GM23248 (cell line): ENCODE measurements at regions not wholly inside any gene's neighbourhood (a gene's known extent, or its start where the extent isn't known, plus 50 kb on each side); places are given as distances from the start of the nearest gene placed in this dataset.

ENCODE experiments used
- DNase-seq: peaks from one replicate; pipeline ENCODE4 v3.0.0-alpha.2; 2015
- H2AFZ ChIP-seq: fragments of 200-600 bp; sonication (generic); 2 replicates; pipeline ENCODE4 v1.6.1; 2016; ENCODE audit warnings: antibody characterized with exemption
- H3F3A ChIP-seq: fragments of 200-600 bp; sonication (generic); 2 replicates; pipeline ENCODE4 v1.6.1; 2016; ENCODE audit warnings: mild to moderate bottlenecking, antibody characterized with exemption, mixed run types; ENCODE audit not compliant: insufficient read depth
- H3K27ac ChIP-seq: fragments of 200-600 bp; sonication (generic); 2 replicates; pipeline ENCODE4 v1.5.1; 2016; ENCODE audit warnings: mild to moderate bottlenecking
- H3K27me3 ChIP-seq: fragments of 200-600 bp; sonication (generic); replicated peaks from 2 replicates; pipeline ENCODE4 v1.6.1; 2016; ENCODE audit warnings: mild to moderate bottlenecking; ENCODE audit not compliant: insufficient read depth
- H3K36me3 ChIP-seq: fragments of 200-600 bp; sonication (generic); 2 replicates; pipeline ENCODE4 v1.6.1; 2016; ENCODE audit warnings: low read depth, mild to moderate bottlenecking
- H3K4me1 ChIP-seq: fragments of 200-600 bp; sonication (generic); 2 replicates; pipeline ENCODE4 v1.6.1; 2016; ENCODE audit warnings: mild to moderate bottlenecking; ENCODE audit not compliant: insufficient read depth
- H3K4me2 ChIP-seq: fragments of 200-600 bp; sonication (generic); one replicate; pipeline ENCODE4 v1.6.1; 2016; ENCODE audit warnings: mild to moderate bottlenecking; ENCODE audit not compliant: unreplicated experiment
- H3K4me3 ChIP-seq: fragments of 200-600 bp; sonication (generic); 2 replicates; pipeline ENCODE4 v1.5.1; 2016; ENCODE audit warnings: mild to moderate bottlenecking
- H3K79me2 ChIP-seq: fragments of 200-600 bp; sonication (generic); 2 replicates; pipeline ENCODE4 v1.6.1; 2016; ENCODE audit warnings: mild to moderate bottlenecking; ENCODE audit not compliant: insufficient read depth
- H3K9ac ChIP-seq: fragments of 200-600 bp; sonication (generic); 2 replicates; pipeline ENCODE4 v1.6.1; 2016; ENCODE audit warnings: mild to moderate bottlenecking
- H3K9me2 ChIP-seq: fragments of 200-600 bp; sonication (generic); 2 replicates; pipeline ENCODE4 v1.6.1; 2016; ENCODE audit warnings: mixed run types, mild to moderate bottlenecking, moderate library complexity; ENCODE audit not compliant: insufficient read depth
- H3K9me3 ChIP-seq: fragments of 200-600 bp; sonication (generic); one replicate; pipeline ENCODE4 v1.6.1; 2017; ENCODE audit warnings: low read depth
- H4K20me1 ChIP-seq: fragments of 200-600 bp; sonication (generic); 2 replicates; pipeline ENCODE4 v1.6.0; 2016; ENCODE audit not compliant: insufficient read depth
- EZH2 ChIP-seq: fragments of 200-600 bp; sonication (generic); IDR thresholded peaks from 2 replicates; pipeline ENCODE4 v1.6.1; 2018; ENCODE audit warnings: antibody characterized with exemption, mild to moderate bottlenecking; ENCODE audit not compliant: insufficient read depth, poor library complexity, severe bottlenecking
- EZH2phosphoT487 ChIP-seq: fragments of 200-600 bp; sonication (generic); IDR thresholded peaks from 2 replicates; pipeline ENCODE4 v1.6.1; 2018; ENCODE audit warnings: antibody characterized with exemption, moderate library complexity, mild to moderate bottlenecking, low read depth; ENCODE audit not compliant: insufficient read depth
- WGBS, 2 experiments: methylation state at CpG; one replicate each; pipeline ENCODE4 v1.1.6; 2015 to 2017; ENCODE audit warnings: low lambda C conversion rate in 2 of 2, low coverage in 1 of 2; ENCODE audit errors: missing lambda C conversion rate in 2 of 2; 5-methylcytosine and 5-hydroxymethylcytosine counted together
- in situ Hi-C: fragments of 300-500 bp; cut with MboI; formaldehyde crosslinking; loops from 2 replicates; pipeline ENCODE4 v1.15.0; 2020

DNA sequence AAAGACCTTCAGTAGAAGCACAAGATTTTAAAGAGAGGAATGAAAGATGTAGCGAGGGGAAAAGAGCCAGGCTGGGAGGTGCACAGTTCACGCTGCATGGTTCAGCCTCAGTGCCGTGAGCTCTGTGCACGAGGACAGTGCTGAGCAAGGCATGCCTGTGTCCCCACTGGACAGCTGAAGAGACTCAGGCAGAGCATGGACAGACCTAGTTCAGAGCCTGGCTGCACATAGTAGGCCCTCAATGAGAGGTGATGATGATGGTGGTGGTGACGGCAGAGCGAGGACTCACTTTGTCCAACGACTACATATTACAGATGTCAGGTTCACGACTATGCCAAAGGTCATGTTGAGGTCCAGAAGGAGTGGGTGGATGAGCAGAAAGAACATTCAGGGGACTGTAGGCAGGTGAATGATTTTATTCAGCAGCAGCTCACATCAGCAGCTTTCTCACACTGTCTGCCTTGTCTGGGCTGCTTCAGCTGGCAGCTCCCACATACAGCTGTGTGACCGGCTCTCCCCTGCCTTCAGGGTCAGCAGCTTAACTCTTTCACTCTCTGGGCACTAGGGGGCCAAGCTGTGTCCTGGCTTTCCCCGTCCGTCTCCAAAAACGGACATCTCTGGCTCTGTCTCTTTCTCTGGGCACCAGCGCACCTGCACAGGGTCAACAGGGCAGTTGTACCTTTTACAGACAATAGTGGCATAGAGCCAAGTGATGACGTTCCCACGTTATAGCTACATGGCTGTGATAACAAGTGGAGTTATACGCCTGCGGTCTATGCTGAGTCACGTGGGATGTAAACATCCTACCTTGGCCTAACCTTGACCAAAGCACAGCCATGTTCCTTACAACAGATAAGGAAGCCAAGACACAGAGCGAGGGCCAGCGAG lies 83.4 kb upstream of the KCNK12 start:
- Histone ChIP-seq H3K27me3 (peaks cover 21% of the 10 kb centered on the region), H2AFZ (no peak overlapping the region), H3K79me2 (no peaks in the 10 kb centered on the region), H3K27ac (no peak overlapping the region), H3K9me2 (no peaks in the 10 kb centered on the region), H3K36me3 (no peaks in the 10 kb centered on the region), H3K4me1 (no peaks in the 10 kb centered on the region), H3K9me3 (no peaks in the 10 kb centered on the region), H3K4me2 (no peak overlapping the region), H3K4me3 (no peak overlapping the region), H3K9ac (no peak overlapping the region), H3F3A (no peaks in the 10 kb centered on the region), H4K20me1 (no peaks in the 10 kb centered on the region)
- in situ Hi-C loops, result no loop called here
- DNase-seq, result no peak
- 52% methylated on average over 20 of the region's 20 CpGs for WGBS, 2 experiments
- no peak for TF ChIP-seq EZH2
- no peak for TF ChIP-seq EZH2phosphoT487

DNA sequence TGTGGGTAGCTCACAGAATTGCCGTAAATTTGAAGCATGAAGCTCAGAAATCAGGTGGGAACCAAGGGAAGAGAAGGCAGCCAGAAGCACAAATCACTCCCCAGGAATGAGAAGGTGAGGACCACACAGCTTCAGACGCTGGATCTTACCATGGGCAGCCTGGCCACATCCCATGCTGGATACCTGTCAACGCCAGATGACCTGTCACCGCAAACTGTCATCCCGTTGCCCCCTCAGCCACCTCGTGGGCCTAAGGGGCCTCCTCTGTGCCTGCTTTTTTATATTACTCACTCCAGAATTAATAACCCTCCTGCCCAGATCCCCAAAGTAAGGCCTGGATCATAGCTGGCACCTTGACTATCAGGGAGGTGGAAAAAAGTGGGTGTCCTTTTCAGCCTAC lies 82.3 kb upstream of the KCNK12 start:
- Histone ChIP-seq H2AFZ (no peak overlapping the region), H3K4me2 (no peak overlapping the region), H3K36me3 (no peaks in the 10 kb centered on the region), H3K4me3 (no peak overlapping the region), H3K79me2 (no peaks in the 10 kb centered on the region), H3K9me2 (no peaks in the 10 kb centered on the region), H3K27me3 (peaks cover 22% of the 10 kb centered on the region), H3K9ac (no peak overlapping the region), H4K20me1 (no peaks in the 10 kb centered on the region), H3F3A (no peaks in the 10 kb centered on the region), H3K27ac (no peak overlapping the region), H3K4me1 (no peaks in the 10 kb centered on the region), H3K9me3 (no peaks in the 10 kb centered on the region)
- no peak for DNase-seq
- TF ChIP-seq EZH2, result no peak
- TF ChIP-seq EZH2phosphoT487, result no peak
- 59 to 60% methylated on average over 6 of the region's 6 CpGs for WGBS, 2 experiments
- in situ Hi-C loops, result no loop called here

- no peak overlapping the region for H3K4me2 ChIP-seq
- no peaks in the 10 kb centered on the region for H3K79me2 ChIP-seq
- TF ChIP-seq EZH2, result no peak
- no peak for TF ChIP-seq EZH2phosphoT487
- no peaks in the 10 kb centered on the region for H4K20me1 ChIP-seq
- no peak overlapping the region for H3K4me3 ChIP-seq
- H3K9me2 ChIP-seq, result no peaks in the 10 kb centered on the region
- H3K36me3 ChIP-seq, result no peaks in the 10 kb centered on the region
- no peak overlapping the region for H3K9ac ChIP-seq
- H3K27ac ChIP-seq, result no peak overlapping the region
- H3F3A ChIP-seq, result no peaks in the 10 kb centered on the region
- in situ Hi-C loops, result no loop called here
- H3K9me3 ChIP-seq, result no peaks in the 10 kb centered on the region
- DNase-seq, result no peak
- no peak overlapping the region for H2AFZ ChIP-seq
- H3K4me1 ChIP-seq, result no peaks in the 10 kb centered on the region
- H3K27me3 ChIP-seq, result peaks cover 22% of the 10 kb centered on the region
- WGBS, 2 experiments, result 69 to 80% methylated on average over 10 of the region's 10 CpGs
These were observed 81.4 kb upstream of the KCNK12 start for GRCh38 chr2:47652061-47652690.

DNA sequence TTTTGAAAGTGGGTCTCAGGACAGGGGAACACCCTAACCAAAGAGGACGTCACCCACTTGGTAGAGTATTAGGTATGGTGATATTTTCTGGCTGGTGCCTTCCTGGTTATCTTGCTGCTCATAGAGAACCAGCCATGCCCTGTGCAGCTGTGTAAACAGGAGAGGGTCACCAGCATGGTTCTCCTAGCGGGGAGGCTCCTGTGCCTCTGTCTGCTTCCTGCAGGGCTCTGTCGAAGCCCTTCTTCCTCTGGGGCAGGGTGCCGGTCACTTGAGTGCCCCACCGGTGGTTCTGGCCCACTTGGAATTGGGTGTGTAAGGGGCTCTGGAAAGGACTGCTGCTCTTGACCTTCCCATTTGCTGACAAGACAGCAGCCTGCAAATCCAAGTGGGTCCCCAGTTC lies 80.5 kb upstream of the KCNK12 start:
- H3K4me3 ChIP-seq, result no peak overlapping the region
- H3K9me3 ChIP-seq, result no peaks in the 10 kb centered on the region
- no peaks in the 10 kb centered on the region for H4K20me1 ChIP-seq
- no peaks in the 10 kb centered on the region for H3K79me2 ChIP-seq
- no peaks in the 10 kb centered on the region for H3K9me2 ChIP-seq
- in situ Hi-C loops, result no loop called here
- no peak overlapping the region for H3K27ac ChIP-seq
- H3K9ac ChIP-seq, result no peak overlapping the region
- H3K4me1 ChIP-seq, result no peaks in the 10 kb centered on the region
- H3F3A ChIP-seq, result no peaks in the 10 kb centered on the region
- no peak for DNase-seq
- WGBS, 2 experiments, result 73 to 79% methylated on average over 5 of the region's 5 CpGs
- no peak overlapping the region for H2AFZ ChIP-seq
- no peak for TF ChIP-seq EZH2
- no peak for TF ChIP-seq EZH2phosphoT487
- no peak overlapping the region for H3K4me2 ChIP-seq
- H3K27me3 ChIP-seq, result peaks cover 22% of the 10 kb centered on the region
- no peaks in the 10 kb centered on the region for H3K36me3 ChIP-seq
